ENCODE measurements at regions not wholly inside any gene's neighbourhood (a gene's known extent, or its start where the extent isn't known, plus 50 kb on each side); places are given as distances from the start of the nearest gene placed in this dataset.

DNA sequence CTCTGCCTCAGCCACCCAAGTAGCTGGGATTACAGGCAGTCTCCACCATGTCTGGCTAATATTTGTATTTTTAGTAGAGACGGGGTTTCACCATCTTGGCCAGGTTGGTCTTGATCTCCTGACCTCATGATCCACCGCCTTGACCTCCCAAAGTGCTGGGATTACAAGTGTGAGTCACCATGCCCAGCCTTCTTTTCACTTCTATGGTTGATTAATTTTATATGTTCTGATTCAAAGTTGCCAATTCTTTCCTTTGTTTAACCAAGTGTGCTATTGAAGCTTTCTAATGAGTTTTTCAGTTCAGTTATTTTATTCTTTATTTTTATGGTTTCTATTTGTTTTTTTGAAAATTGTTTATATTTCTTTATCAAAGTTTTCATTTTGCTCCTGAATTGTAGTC lies 133.1 kb upstream of the KCNJ3 start:
- TF ChIP-seq, protein P1, sequence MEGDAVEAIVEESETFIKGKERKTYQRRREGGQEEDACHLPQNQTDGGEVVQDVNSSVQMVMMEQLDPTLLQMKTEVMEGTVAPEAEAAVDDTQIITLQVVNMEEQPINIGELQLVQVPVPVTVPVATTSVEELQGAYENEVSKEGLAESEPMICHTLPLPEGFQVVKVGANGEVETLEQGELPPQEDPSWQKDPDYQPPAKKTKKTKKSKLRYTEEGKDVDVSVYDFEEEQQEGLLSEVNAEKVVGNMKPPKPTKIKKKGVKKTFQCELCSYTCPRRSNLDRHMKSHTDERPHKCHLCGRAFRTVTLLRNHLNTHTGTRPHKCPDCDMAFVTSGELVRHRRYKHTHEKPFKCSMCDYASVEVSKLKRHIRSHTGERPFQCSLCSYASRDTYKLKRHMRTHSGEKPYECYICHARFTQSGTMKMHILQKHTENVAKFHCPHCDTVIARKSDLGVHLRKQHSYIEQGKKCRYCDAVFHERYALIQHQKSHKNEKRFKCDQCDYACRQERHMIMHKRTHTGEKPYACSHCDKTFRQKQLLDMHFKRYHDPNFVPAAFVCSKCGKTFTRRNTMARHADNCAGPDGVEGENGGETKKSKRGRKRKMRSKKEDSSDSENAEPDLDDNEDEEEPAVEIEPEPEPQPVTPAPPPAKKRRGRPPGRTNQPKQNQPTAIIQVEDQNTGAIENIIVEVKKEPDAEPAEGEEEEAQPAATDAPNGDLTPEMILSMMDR (conservative IDR thresholded peaks at IDR 0.05; ENCODE audit: low read length), result no peak
- no peak for TF ChIP-seq EZH2phosphoT487 (IDR thresholded peaks at IDR 0.05; ENCODE audit: borderline replicate concordance, low read depth, low read length)
